ELR (cell line): ENCODE measurements at regions not wholly inside any gene's neighbourhood (a gene's known extent, or its start where the extent isn't known, plus 50 kb on each side); places are given as distances from the start of the nearest gene placed in this dataset.
"Not testable (repeated sequence)": the region's sequence is repeated elsewhere in the genome, so short reads cannot be mapped to it uniquely, and the experiment has no call there.

Experiments used
- DNase-seq: peaks from one replicate; pipeline ENCODE4 v3.0.0-alpha.2; 2015; ENCODE audit warnings: low read depth

- DNase-seq: no peak
These were observed 126.8 kb upstream of the DMRT1 start for GRCh38 chr9:714675-715074.

- no peak for DNase-seq
These were observed 126.2 kb upstream of the DMRT1 start for GRCh38 chr9:715300-715699.

- no peak for DNase-seq
These were observed 125.6 kb upstream of the DMRT1 start for GRCh38 chr9:715743-716400.

- no peak for DNase-seq
These were observed 123.8 kb upstream of the DMRT1 start for GRCh38 chr9:717722-718121.

GRCh38 chr9:720239-720881 lies 121.1 kb upstream of the DMRT1 start:
- DNase-seq: no peak

GRCh38 chr9:722388-722980 lies 119.0 kb upstream of the DMRT1 start:
- no peak for DNase-seq

GRCh38 chr9:724461-724860 lies 117.0 kb upstream of the DMRT1 start:
- not testable (repeated sequence) for DNase-seq

GRCh38 chr9:726005-726404 lies 115.5 kb upstream of the DMRT1 start:
- DNase-seq: no peak

GRCh38 chr9:727767-728166 lies 113.7 kb upstream of the DMRT1 start:
- DNase-seq: no peak

- DNase-seq: no peak
These were observed 113.0 kb upstream of the DMRT1 start for GRCh38 chr9:728535-728934.

- DNase-seq: no peak
These were observed 110.0 kb upstream of the DMRT1 start for GRCh38 chr9:731474-731873.

GRCh38 chr9:734831-735511 lies 106.5 kb upstream of the DMRT1 start:
- peak; percentile 83 for DNase-seq

GRCh38 chr9:737400-738120 lies 103.9 kb upstream of the DMRT1 start:
- no peak for DNase-seq

GRCh38 chr9:738209-738915 lies 103.1 kb upstream of the DMRT1 start:
- DNase-seq: peak; percentile 97

- DNase-seq: no peak
These were observed 102.1 kb upstream of the DMRT1 start for GRCh38 chr9:739362-739761.

- DNase-seq: no peak
These were observed 101.3 kb upstream of the DMRT1 start for GRCh38 chr9:740221-740620.

GRCh38 chr9:742104-742503 lies 99.4 kb upstream of the DMRT1 start:
- DNase-seq: no peak

GRCh38 chr9:742914-743589 lies 98.4 kb upstream of the DMRT1 start:
- DNase-seq: no peak

- DNase-seq: no peak
These were observed 97.3 kb upstream of the DMRT1 start for GRCh38 chr9:744046-744712.

- no peak for DNase-seq
These were observed 96.6 kb upstream of the DMRT1 start for GRCh38 chr9:744790-745484.
